ENCODE measurements at regions not wholly inside any gene's neighbourhood (a gene's known extent, or its start where the extent isn't known, plus 50 kb on each side); places are given as distances from the start of the nearest gene placed in this dataset.

DNA sequence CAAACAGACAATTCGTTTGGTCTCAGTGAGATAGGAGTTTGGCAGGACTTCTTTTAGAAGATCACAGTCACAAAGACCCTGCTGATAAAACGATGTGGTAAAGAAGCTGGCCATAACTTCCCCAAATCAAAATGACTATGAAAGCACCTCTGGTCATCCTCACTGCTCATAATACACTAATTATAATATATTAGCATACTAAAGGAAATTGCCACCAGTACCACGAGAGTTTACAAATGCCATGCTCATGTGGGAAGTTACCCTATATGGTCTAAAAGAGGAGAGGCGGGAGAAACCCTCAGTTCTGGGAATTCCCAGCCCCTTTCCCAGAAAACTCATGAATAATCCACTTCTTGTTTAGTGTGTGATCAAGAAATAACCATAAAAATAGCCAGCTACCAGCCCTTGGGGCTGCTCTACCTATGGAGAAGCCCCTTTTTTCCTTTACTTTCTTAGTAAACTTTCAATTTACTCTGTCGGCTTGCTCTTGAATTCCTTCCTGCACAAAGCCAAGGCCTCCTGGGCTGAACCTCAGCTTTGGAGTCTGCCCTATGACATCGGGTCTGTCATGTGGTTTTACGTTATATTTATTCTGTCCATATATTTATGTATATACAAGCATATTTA, 115.8 kb upstream of the IGSF10 start:
- ChIA-PET POLR2A (no interaction called here), CTCF (no interaction called here)
- no peaks in the 10 kb centered on the region for H3K9me3 ChIP-seq (ENCODE audit: control insufficient read depth, insufficient read depth, low read depth, low read length)
- no peak overlapping the region for H3K27ac ChIP-seq (ENCODE audit: low read length)
- TF ChIP-seq POLR2AphosphoS5 (IDR thresholded peaks at IDR 0.05; ENCODE audit: low read depth, low read length): no peak
- TF ChIP-seq SIN3A (IDR thresholded peaks at IDR 0.05; ENCODE audit: borderline replicate concordance, insufficient read depth, low read depth, low read length): no peak
- TF ChIP-seq TCF7L2 (IDR thresholded peaks at IDR 0.05; ENCODE audit: low read depth, low read length): no peak
- TF ChIP-seq, protein P1, sequence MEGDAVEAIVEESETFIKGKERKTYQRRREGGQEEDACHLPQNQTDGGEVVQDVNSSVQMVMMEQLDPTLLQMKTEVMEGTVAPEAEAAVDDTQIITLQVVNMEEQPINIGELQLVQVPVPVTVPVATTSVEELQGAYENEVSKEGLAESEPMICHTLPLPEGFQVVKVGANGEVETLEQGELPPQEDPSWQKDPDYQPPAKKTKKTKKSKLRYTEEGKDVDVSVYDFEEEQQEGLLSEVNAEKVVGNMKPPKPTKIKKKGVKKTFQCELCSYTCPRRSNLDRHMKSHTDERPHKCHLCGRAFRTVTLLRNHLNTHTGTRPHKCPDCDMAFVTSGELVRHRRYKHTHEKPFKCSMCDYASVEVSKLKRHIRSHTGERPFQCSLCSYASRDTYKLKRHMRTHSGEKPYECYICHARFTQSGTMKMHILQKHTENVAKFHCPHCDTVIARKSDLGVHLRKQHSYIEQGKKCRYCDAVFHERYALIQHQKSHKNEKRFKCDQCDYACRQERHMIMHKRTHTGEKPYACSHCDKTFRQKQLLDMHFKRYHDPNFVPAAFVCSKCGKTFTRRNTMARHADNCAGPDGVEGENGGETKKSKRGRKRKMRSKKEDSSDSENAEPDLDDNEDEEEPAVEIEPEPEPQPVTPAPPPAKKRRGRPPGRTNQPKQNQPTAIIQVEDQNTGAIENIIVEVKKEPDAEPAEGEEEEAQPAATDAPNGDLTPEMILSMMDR (IDR thresholded peaks at IDR 0.05): no peak
- intact Hi-C loops (cut with micrococcal nuclease; ENCODE audit: unreplicated experiment): no loop called here
- H3K36me3 ChIP-seq (ENCODE audit: control insufficient read depth, insufficient read depth, low read length): no peaks in the 10 kb centered on the region
- H3K4me1 ChIP-seq (ENCODE audit: control insufficient read depth, insufficient read depth, low read length): no peaks in the 10 kb centered on the region
- no TSS peak for BruUV-seq (replicated peaks)
- DNase-seq (ENCODE audit: low read depth, low spot score) (no peak), ATAC-seq (no peak)
- no peak overlapping the region for H3K4me3 ChIP-seq (ENCODE audit: low read depth in 2 of 2, low read length in 2 of 2)
- H3K27me3 ChIP-seq (ENCODE audit: control insufficient read depth, insufficient read depth, low read length): no peaks in the 10 kb centered on the region
- in situ Hi-C loops (cut with HindIII; ENCODE audit: low pct_unique_long_range_greater_than_20kb, low sequenced_read_pairs): no loop called here

DNA sequence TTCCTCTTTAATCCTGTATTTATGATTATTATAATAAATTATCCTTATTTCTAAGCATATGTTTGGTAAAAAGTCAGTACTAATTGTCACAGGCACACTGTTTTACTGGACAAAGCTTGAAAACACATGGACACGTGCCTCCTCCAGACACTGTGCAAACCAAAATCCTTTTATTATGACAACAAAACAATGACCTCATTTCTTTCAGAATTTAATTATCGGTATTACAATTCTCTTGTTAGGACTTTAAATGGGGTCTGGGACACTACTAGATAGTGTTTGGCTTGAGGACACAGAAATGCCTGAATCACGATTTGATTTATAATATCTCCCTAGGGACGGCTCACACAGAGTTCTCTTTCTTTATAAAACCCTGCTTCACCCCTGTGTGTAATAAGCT, 107.3 kb upstream of the IGSF10 start:
- H3K4me1 ChIP-seq (ENCODE audit: control insufficient read depth, insufficient read depth, low read length): no peaks in the 10 kb centered on the region
- DNase-seq (ENCODE audit: low read depth, low spot score) (no peak), ATAC-seq (no peak)
- BruUV-seq (replicated peaks): no TSS peak
- no peak overlapping the region for H3K27ac ChIP-seq (ENCODE audit: low read length)
- in situ Hi-C loops (cut with HindIII; ENCODE audit: low pct_unique_long_range_greater_than_20kb, low sequenced_read_pairs): no loop called here
- H3K4me3 ChIP-seq (ENCODE audit: low read depth in 2 of 2, low read length in 2 of 2): no peak overlapping the region
- H3K9me3 ChIP-seq (ENCODE audit: control insufficient read depth, insufficient read depth, low read depth, low read length): no peaks in the 10 kb centered on the region
- no peaks in the 10 kb centered on the region for H3K36me3 ChIP-seq (ENCODE audit: control insufficient read depth, insufficient read depth, low read length)
- TF ChIP-seq POLR2AphosphoS5 (IDR thresholded peaks at IDR 0.05; ENCODE audit: low read depth, low read length) (no peak), SIN3A (IDR thresholded peaks at IDR 0.05; ENCODE audit: borderline replicate concordance, insufficient read depth, low read depth, low read length) (no peak), REST (IDR thresholded peaks at IDR 0.05; ENCODE audit: insufficient read depth in 1 of 2, low read depth in 2 of 2, low read length in 1 of 2) (no peak), TCF7L2 (IDR thresholded peaks at IDR 0.05; ENCODE audit: low read depth, low read length) (no peak)
- TF ChIP-seq, protein P1 (IDR thresholded peaks at IDR 0.05): no peak
- CTCF ChIA-PET: no interaction called here
- intact Hi-C loops (cut with micrococcal nuclease; ENCODE audit: unreplicated experiment): no loop called here
- H3K27me3 ChIP-seq (ENCODE audit: control insufficient read depth, insufficient read depth, low read length): no peaks in the 10 kb centered on the region
- POLR2A ChIA-PET: no interaction called here
